ENCODE measurements at regions not wholly inside any gene's neighbourhood (a gene's known extent, or its start where the extent isn't known, plus 50 kb on each side); places are given as distances from the start of the nearest gene placed in this dataset.

GRCh38 chr17:77444628-77444983, 303.8 kb downstream of the SEC14L1 start:
- TF ChIP-seq POLR2A (IDR thresholded peaks at IDR 0.05; ENCODE audit: low read depth, low read length) (no peak; the same call in 1 of the 2 replicates), POLR2AphosphoS5 (IDR thresholded peaks at IDR 0.05; ENCODE audit: low read depth, low read length) (no peak), TAF1 (IDR thresholded peaks at IDR 0.05; ENCODE audit: low read depth, low read length) (0 out of 2 replicates have a peak, but pooled peaks have one; percentile 13), POU2F2 (IDR thresholded peaks at IDR 0.05; ENCODE audit: low read depth, low read length) (no peak)
